ENCODE measurements at regions not wholly inside any gene's neighbourhood (a gene's known extent, or its start where the extent isn't known, plus 50 kb on each side); places are given as distances from the start of the nearest gene placed in this dataset.
"Not testable (repeated sequence)": the region's sequence is repeated elsewhere in the genome, so short reads cannot be mapped to it uniquely, and the experiment has no call there.

GRCh38 chr5:85588268-85588667 lies 1029.5 kb upstream of the COX7C start:
- H2BK120ac ChIP-seq (replicated peaks; ENCODE audit: low read depth, low read length); H4K8ac ChIP-seq (ENCODE audit: extremely low read depth, insufficient read depth, low read length); DNase-seq (ENCODE audit: low read depth in 1 of 2, low spot score in 2 of 2); POLR2A ChIA-PET (ENCODE audit: partially characterized antibody); H2AFZ ChIP-seq (ENCODE audit: low read length); H4K91ac ChIP-seq (replicated peaks; ENCODE audit: insufficient read length, low read length); H2BK12ac ChIP-seq (ENCODE audit: low read depth, low read length); H3K9me3 ChIP-seq (ENCODE audit: insufficient read depth in 2 of 2, low read depth in 1 of 2, low read length in 1 of 2); FAIRE-seq; H3K27me3 ChIP-seq (replicated peaks in 1 of 4; ENCODE audit: control insufficient read depth in 3 of 4, extremely low read depth in 1 of 4, insufficient read depth in 3 of 4, low read length in 3 of 4); H2BK20ac ChIP-seq (ENCODE audit: low read length); H3K56ac ChIP-seq (replicated peaks; ENCODE audit: insufficient read length, low read depth, low read length); H2BK5ac ChIP-seq (ENCODE audit: low read depth, low read length); H3K9ac ChIP-seq (replicated peaks in 1 of 4; ENCODE audit: extremely low read depth in 1 of 4, low read depth in 3 of 4, low read length in 3 of 4); H3K23ac ChIP-seq (ENCODE audit: insufficient read length); H3K4ac ChIP-seq (replicated peaks; ENCODE audit: insufficient read length, low read depth, low read length); H3K4me1 ChIP-seq (replicated peaks in 1 of 4; ENCODE audit: control insufficient read depth in 3 of 4, insufficient read depth in 4 of 4, low read length in 3 of 4); H4K5ac ChIP-seq (ENCODE audit: insufficient read length, low read depth, low read length); H3K36me3 ChIP-seq (ENCODE audit: control insufficient read depth in 2 of 4, insufficient read depth in 4 of 4, low read length in 3 of 4); H4K20me1 ChIP-seq (replicated peaks in 1 of 2; ENCODE audit: control insufficient read depth in 1 of 2, insufficient read depth in 2 of 2, low read length in 2 of 2); H3K14ac ChIP-seq (ENCODE audit: insufficient read length); H2BK15ac ChIP-seq (ENCODE audit: low read length); H2AK5ac ChIP-seq (ENCODE audit: low read depth, low read length); H3K4me3 ChIP-seq (ENCODE audit: extremely low read depth in 1 of 4, insufficient read depth in 2 of 4, low read depth in 3 of 4, low read length in 4 of 4); H3K27ac ChIP-seq (ENCODE audit: low read depth, low read length); H3K79me2 ChIP-seq (ENCODE audit: control insufficient read depth in 1 of 2, insufficient read depth in 2 of 2, low read length in 2 of 2); H3K79me1 ChIP-seq (ENCODE audit: low read depth, low read length); H3K23me2 ChIP-seq (ENCODE audit: low read depth, low read length); H3K18ac ChIP-seq (ENCODE audit: extremely low read depth, low read length); H3K4me2 ChIP-seq (ENCODE audit: insufficient read depth in 1 of 2, low read depth in 2 of 2, low read length in 2 of 2): not testable (repeated sequence)
- CTCF ChIA-PET (ENCODE audit: partially characterized antibody) = interaction anchor here (1.4 kb wide), 1 partner anchor 14 kb away, joined by 5 read pairs; no protein-coding TSS in a partner anchor
- 100% methylated on average over 3 of the region's 3 CpGs; no CpG with 5 or more reads in 1 of the 2 experiments for WGBS, 2 experiments (ENCODE audit: extremely low coverage in 1 of 2, insufficient coverage in 1 of 2, insufficient read length in 1 of 2, insufficient replicate concordance in 2 of 2, low coverage in 1 of 2, low lambda C conversion rate in 2 of 2, missing lambda C conversion rate in 1 of 2)

Data from H1 (cell line).